Keratinocyte (primary cell): ENCODE measurements at regions not wholly inside any gene's neighbourhood (a gene's known extent, or its start where the extent isn't known, plus 50 kb on each side); places are given as distances from the start of the nearest gene placed in this dataset.

ENCODE experiments used
- DNase-seq: peaks from one replicate; pipeline ENCODE4 v3.0.0-alpha.2; 2011; ENCODE audit warnings: low read depth, missing footprints, low spot score
- FAIRE-seq: peaks from 2 replicates; lab custom pipeline; 2011; peaks lifted over from hg19 to GRCh38; lab: Jason Lieb, UNC
- H2AFZ ChIP-seq: 2 replicates; pipeline ENCODE4 v1.6.0; 2012; ENCODE audit warnings: low read length, control low read depth, inconsistent platforms; ENCODE audit not compliant: control insufficient read depth
- H3K27ac ChIP-seq: 2 replicates; pipeline ENCODE4 v1.5.1; 2011; ENCODE audit warnings: low read length; ENCODE audit not compliant: control insufficient read depth, insufficient read depth
- H3K27me3 ChIP-seq: 3 replicates; pipeline ENCODE4 v1.6.0; 2011; ENCODE audit warnings: low read length; ENCODE audit not compliant: control insufficient read depth, insufficient read depth; ENCODE audit errors: extremely low read depth
- H3K36me3 ChIP-seq, 2 experiments: 2 replicates in 1 of 2; 3 replicates in 1 of 2; pipeline ENCODE4 v1.5.1; 2011; ENCODE audit warnings: low read length in 2 of 2, mild to moderate bottlenecking in 1 of 2; ENCODE audit not compliant: control insufficient read depth in 2 of 2, insufficient read depth in 2 of 2; ENCODE audit errors: extremely low read depth in 1 of 2
- H3K4me1 ChIP-seq: 3 replicates; pipeline ENCODE4 v1.5.1; 2011; ENCODE audit warnings: low read length; ENCODE audit not compliant: control insufficient read depth, insufficient read depth; ENCODE audit errors: extremely low read depth
- H3K4me2 ChIP-seq: 3 replicates; pipeline ENCODE4 v1.6.0; 2011; ENCODE audit warnings: low read depth, low read length; ENCODE audit not compliant: control insufficient read depth, insufficient read depth; ENCODE audit errors: extremely low read depth
- H3K4me3 ChIP-seq, 3 experiments: fragments of 200-600 bp in 1 of 3; sonication (generic) in 1 of 3; 2 replicates in 2 of 3; 3 replicates in 1 of 3; pipeline ENCODE4 v1.5.1; 2011 to 2016; ENCODE audit warnings: low read length in 3 of 3, mild to moderate bottlenecking in 3 of 3, control low read depth in 2 of 3, inconsistent platforms in 1 of 3, low read depth in 1 of 3, mixed read lengths in 1 of 3, mixed run types in 1 of 3, moderate library complexity in 1 of 3; ENCODE audit not compliant: control insufficient read depth in 2 of 3, insufficient read depth in 2 of 3; ENCODE audit errors: extremely low read depth in 1 of 3
- H3K79me2 ChIP-seq: 2 replicates; pipeline ENCODE4 v1.6.0; 2012; ENCODE audit warnings: low read length; ENCODE audit not compliant: control insufficient read depth, insufficient read depth
- H3K9ac ChIP-seq: 3 replicates; pipeline ENCODE4 v1.6.0; 2011; ENCODE audit warnings: low read length; ENCODE audit not compliant: control insufficient read depth, insufficient read depth; ENCODE audit errors: extremely low read depth
- H3K9me1 ChIP-seq: 3 replicates; pipeline ENCODE4 v1.6.0; 2011; ENCODE audit warnings: low read length; ENCODE audit not compliant: control insufficient read depth, insufficient read depth; ENCODE audit errors: extremely low read depth
- H3K9me3 ChIP-seq: 2 replicates; pipeline ENCODE4 v1.5.1; 2012; ENCODE audit warnings: low read depth, low read length; ENCODE audit not compliant: control insufficient read depth
- H4K20me1 ChIP-seq: 3 replicates; pipeline ENCODE4 v1.6.0; 2011; ENCODE audit warnings: low read length; ENCODE audit not compliant: control insufficient read depth, insufficient read depth; ENCODE audit errors: extremely low read depth
- EZH2 ChIP-seq: IDR thresholded peaks from one replicate; pipeline ENCODE4 v1.6.1; 2012; ENCODE audit warnings: inconsistent platforms, mild to moderate bottlenecking, low read length, moderate library complexity
- dilution Hi-C: fragments of 300-500 bp; cut with MboI; formaldehyde crosslinking; loops from one replicate; pipeline ENCODE4 v1.7.0; 2020; ENCODE audit warnings: low sequenced_read_pairs; ENCODE audit not compliant: extremely low pct_ligation_motif_present
- TF ChIP-seq, protein P1 (sequence below), 3 experiments: IDR thresholded peaks in 1 of 3; conservative IDR thresholded peaks in 1 of 3; optimal IDR thresholded peaks in 1 of 3; 2 replicates in 2 of 3; 3 replicates in 1 of 3; pipeline versions ENCODE3 to v1.5.1; 2011; ENCODE audit warnings: low read length in 3 of 3, mild to moderate bottlenecking in 3 of 3, moderate library complexity in 2 of 3, control low read depth in 1 of 3, inconsistent platforms in 1 of 3; ENCODE audit not compliant: insufficient read depth in 2 of 3; ENCODE audit errors: extremely low read depth in 1 of 3

- no peak overlapping the region for H3K4me3 ChIP-seq
- H3K79me2 ChIP-seq: no peaks in the 10 kb centered on the region
- TF ChIP-seq, protein P1, sequence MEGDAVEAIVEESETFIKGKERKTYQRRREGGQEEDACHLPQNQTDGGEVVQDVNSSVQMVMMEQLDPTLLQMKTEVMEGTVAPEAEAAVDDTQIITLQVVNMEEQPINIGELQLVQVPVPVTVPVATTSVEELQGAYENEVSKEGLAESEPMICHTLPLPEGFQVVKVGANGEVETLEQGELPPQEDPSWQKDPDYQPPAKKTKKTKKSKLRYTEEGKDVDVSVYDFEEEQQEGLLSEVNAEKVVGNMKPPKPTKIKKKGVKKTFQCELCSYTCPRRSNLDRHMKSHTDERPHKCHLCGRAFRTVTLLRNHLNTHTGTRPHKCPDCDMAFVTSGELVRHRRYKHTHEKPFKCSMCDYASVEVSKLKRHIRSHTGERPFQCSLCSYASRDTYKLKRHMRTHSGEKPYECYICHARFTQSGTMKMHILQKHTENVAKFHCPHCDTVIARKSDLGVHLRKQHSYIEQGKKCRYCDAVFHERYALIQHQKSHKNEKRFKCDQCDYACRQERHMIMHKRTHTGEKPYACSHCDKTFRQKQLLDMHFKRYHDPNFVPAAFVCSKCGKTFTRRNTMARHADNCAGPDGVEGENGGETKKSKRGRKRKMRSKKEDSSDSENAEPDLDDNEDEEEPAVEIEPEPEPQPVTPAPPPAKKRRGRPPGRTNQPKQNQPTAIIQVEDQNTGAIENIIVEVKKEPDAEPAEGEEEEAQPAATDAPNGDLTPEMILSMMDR (optimal IDR thresholded peaks at IDR 0.05 in 1 of 3, IDR thresholded peaks at IDR 0.05 in 1 of 3, conservative IDR thresholded peaks at IDR 0.05 in 1 of 3; ENCODE audit: extremely low read depth in 1 of 3, insufficient read depth in 2 of 3, low read length in 3 of 3): no peak
- TF ChIP-seq EZH2: no peak
- no peak overlapping the region for H2AFZ ChIP-seq
- no peaks in the 10 kb centered on the region for H3K4me1 ChIP-seq
- dilution Hi-C loops: no loop called here
- no peaks in the 10 kb centered on the region for H3K9me1 ChIP-seq
- H3K36me3 ChIP-seq: no peaks in the 10 kb centered on the region
- no peak overlapping the region for H3K27ac ChIP-seq
- no peak for FAIRE-seq
- H4K20me1 ChIP-seq: no peaks in the 10 kb centered on the region
- no peak overlapping the region for H3K4me2 ChIP-seq
- no peak for DNase-seq
- H3K9ac ChIP-seq: no peak overlapping the region
- H3K9me3 ChIP-seq: no peaks in the 10 kb centered on the region
- H3K27me3 ChIP-seq: no peaks in the 10 kb centered on the region
Observed at GRCh38 chr4:116547632-116548031, 537.7 kb downstream of the TRAM1L1 start.

- H3K4me1 ChIP-seq: no peaks in the 10 kb centered on the region
- H3K4me3 ChIP-seq: no peak overlapping the region
- no peaks in the 10 kb centered on the region for H4K20me1 ChIP-seq
- no peak overlapping the region for H3K4me2 ChIP-seq
- dilution Hi-C loops: no loop called here
- no peaks in the 10 kb centered on the region for H3K9me3 ChIP-seq
- H3K9ac ChIP-seq: no peak overlapping the region
- H3K36me3 ChIP-seq: no peaks in the 10 kb centered on the region
- H3K27me3 ChIP-seq: no peaks in the 10 kb centered on the region
- no peaks in the 10 kb centered on the region for H3K79me2 ChIP-seq
- no peak overlapping the region for H2AFZ ChIP-seq
- FAIRE-seq (no peak), DNase-seq (no peak)
- H3K9me1 ChIP-seq: no peaks in the 10 kb centered on the region
- no peak overlapping the region for H3K27ac ChIP-seq
- TF ChIP-seq EZH2: no peak
- TF ChIP-seq, protein P1 (optimal IDR thresholded peaks at IDR 0.05 in 1 of 3, IDR thresholded peaks at IDR 0.05 in 1 of 3, conservative IDR thresholded peaks at IDR 0.05 in 1 of 3; ENCODE audit: extremely low read depth in 1 of 3, insufficient read depth in 2 of 3, low read length in 3 of 3): no peak
Observed at GRCh38 chr4:116546759-116547158, 538.6 kb downstream of the TRAM1L1 start.
